ENCODE measurements at regions not wholly inside any gene's neighbourhood (a gene's known extent, or its start where the extent isn't known, plus 50 kb on each side); places are given as distances from the start of the nearest gene placed in this dataset.

DNA sequence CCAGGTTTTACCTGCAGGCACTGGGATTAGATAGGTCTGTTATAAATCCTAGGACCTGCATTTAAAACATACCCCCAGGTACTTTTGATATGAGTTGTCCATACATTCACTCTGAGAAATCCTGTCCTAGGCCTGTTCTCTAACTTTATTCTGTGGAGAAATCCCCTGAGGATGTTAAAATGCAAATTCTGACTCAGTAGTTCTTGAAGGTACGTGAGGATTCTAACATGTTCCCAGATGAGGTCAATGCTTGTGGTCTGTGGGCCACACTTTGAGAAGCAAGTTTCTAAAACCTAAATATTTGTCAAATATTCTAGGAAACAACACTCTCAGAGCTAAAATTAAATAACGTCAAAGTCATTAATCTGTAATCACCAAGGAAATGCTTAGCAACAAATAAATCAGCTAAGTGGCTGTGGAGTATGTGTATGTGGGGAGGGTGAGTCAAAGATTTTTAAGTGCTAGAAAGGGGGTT lies 101.3 kb upstream of the MAGEB16 start:
- no peak for TF ChIP-seq POLR2A (IDR thresholded peaks at IDR 0.05)
- TF ChIP-seq CTCF (IDR thresholded peaks at IDR 0.05): no peak
